HEK293T (cell line): ENCODE measurements at regions not wholly inside any gene's neighbourhood (a gene's known extent, or its start where the extent isn't known, plus 50 kb on each side); places are given as distances from the start of the nearest gene placed in this dataset.
"Not testable (repeated sequence)": the region's sequence is repeated elsewhere in the genome, so short reads cannot be mapped to it uniquely, and the experiment has no call there.

Experiments
- CTCF ChIA-PET: fragments of 350-600 bp; formaldehyde crosslinking; extraction: SDS; loops from one replicate; lab custom pipeline; 2021; ENCODE audit warnings: antibody characterized with exemption, inconsistent platforms; lab: Yijun Ruan, JAX
- POLR2A ChIA-PET: fragments of 350-600 bp; formaldehyde crosslinking; extraction: SDS; loops from one replicate; lab custom pipeline; 2020; ENCODE audit warnings: antibody characterized with exemption, inconsistent platforms; lab: Yijun Ruan, JAX
- DNase-seq: peaks from one replicate; pipeline ENCODE4 v3.0.0; 2012; ENCODE audit warnings: mixed read lengths; ENCODE audit errors: extremely low spot score
- ARNT ChIP-seq: fragments of 450-650 bp; IDR thresholded peaks from 2 replicates; pipeline ENCODE4 v1.6.1; 2017; ENCODE audit warnings: mild to moderate bottlenecking
- BHLHE40 ChIP-seq: fragments of 450-650 bp; IDR thresholded peaks from 2 replicates; pipeline ENCODE4 v1.6.1; 2016; ENCODE audit warnings: mild to moderate bottlenecking, moderate library complexity, borderline replicate concordance
- CTBP1 ChIP-seq: fragments of 450-650 bp; IDR thresholded peaks from 2 replicates; pipeline ENCODE4 v1.6.1; 2016; ENCODE audit warnings: borderline replicate concordance
- ELF4 ChIP-seq: fragments of 450-650 bp; IDR thresholded peaks from 2 replicates; pipeline ENCODE4 v1.6.1; 2017; ENCODE audit warnings: antibody characterized with exemption
- FOXA1 ChIP-seq: fragments of 450-650 bp; IDR thresholded peaks from 2 replicates; pipeline ENCODE4 v1.6.1; 2016; ENCODE audit warnings: mild to moderate bottlenecking
- FOXK2 ChIP-seq: fragments of 450-650 bp; IDR thresholded peaks from 2 replicates; pipeline ENCODE4 v1.6.1; 2016; ENCODE audit warnings: mild to moderate bottlenecking
- FOXM1 ChIP-seq: fragments of 450-650 bp; IDR thresholded peaks from 2 replicates; pipeline ENCODE4 v1.6.1; 2017; ENCODE audit warnings: mild to moderate bottlenecking, borderline replicate concordance
- HDGF ChIP-seq: fragments of 450-650 bp; IDR thresholded peaks from 2 replicates; pipeline ENCODE4 v1.6.1; 2017; ENCODE audit warnings: antibody characterized with exemption, borderline replicate concordance
- L3MBTL2 ChIP-seq: fragments of 450-650 bp; conservative IDR thresholded peaks from 2 replicates; pipeline ENCODE4 v1.6.1; 2016; ENCODE audit warnings: mild to moderate bottlenecking
- LEF1 ChIP-seq: fragments of 450-650 bp; IDR thresholded peaks from 2 replicates; pipeline ENCODE4 v1.6.1; 2017; ENCODE audit warnings: mild to moderate bottlenecking, borderline replicate concordance
- NFRKB ChIP-seq: fragments of 450-650 bp; IDR thresholded peaks from 2 replicates; pipeline ENCODE4 v1.6.1; 2016; ENCODE audit warnings: mild to moderate bottlenecking, moderate library complexity
- PKNOX1 ChIP-seq: fragments of 450-650 bp; IDR thresholded peaks from 2 replicates; pipeline ENCODE4 v1.6.1; 2016
- SP1 ChIP-seq: fragments of 450-650 bp; IDR thresholded peaks from 2 replicates; pipeline ENCODE4 v1.6.1; 2017
- SUZ12 ChIP-seq: fragments of 450-650 bp; IDR thresholded peaks from 2 replicates; pipeline ENCODE4 v1.6.1; 2016; ENCODE audit warnings: mild to moderate bottlenecking
- TARDBP ChIP-seq: fragments of 450-650 bp; IDR thresholded peaks from 2 replicates; pipeline ENCODE4 v1.6.1; 2016
- ZNF384 ChIP-seq: fragments of 450-650 bp; IDR thresholded peaks from 2 replicates; pipeline ENCODE4 v1.6.1; 2016

DNA sequence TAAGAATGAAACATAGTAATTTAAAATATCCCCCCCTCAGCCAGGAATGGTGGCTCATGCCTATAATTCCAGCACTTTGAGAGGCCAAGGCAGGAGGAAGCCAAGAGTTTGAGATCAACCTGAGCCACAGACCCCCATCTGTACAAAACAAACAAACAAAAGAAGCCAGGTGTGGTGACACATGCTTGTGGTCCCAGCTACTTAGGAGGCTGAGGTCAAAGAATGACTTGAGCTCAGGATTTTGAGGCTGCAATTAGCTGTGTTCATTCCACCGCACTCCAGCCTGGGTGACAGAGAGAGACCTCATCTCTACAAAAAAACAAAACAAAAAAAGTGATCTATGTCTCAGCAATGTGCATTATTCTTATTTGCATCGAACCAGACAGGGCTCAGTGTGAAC is 800.8 kb downstream of the MCTP2 start:
- CTCF ChIA-PET: no interaction called here
- TF ChIP-seq BHLHE40 (no peak), FOXM1 (no peak), SP1 (no peak), ELF4 (no peak), CTBP1 (no peak), L3MBTL2 (no peak), ARNT (no peak), HDGF (no peak), TARDBP (no peak), ZNF384 (no peak), SUZ12 (no peak), LEF1 (no peak), NFRKB (no peak), PKNOX1 (no peak), FOXA1 (no peak), FOXK2 (no peak)
- POLR2A ChIA-PET: no interaction called here
- no peak for DNase-seq

DNA sequence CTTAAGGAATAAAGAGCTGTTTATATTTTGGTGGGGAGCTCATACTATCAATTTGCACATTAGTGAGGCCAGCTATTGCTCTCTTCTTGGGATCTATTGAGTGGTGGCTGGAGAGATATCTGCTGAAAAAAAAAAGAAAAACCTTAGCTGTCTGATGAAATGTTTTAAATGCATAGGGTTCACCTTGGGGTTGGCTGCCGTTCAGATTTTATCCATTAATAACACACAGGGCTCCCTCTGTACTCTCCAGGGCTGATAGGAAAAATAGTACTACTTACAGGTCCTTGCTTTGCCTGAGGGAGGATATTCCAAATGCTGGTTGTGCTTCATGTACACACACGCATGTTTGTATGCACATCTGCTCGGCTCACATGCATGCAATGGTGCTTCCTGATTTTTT is 803.7 kb downstream of the MCTP2 start:
- no peak for TF ChIP-seq CTBP1
- TF ChIP-seq SUZ12: no peak
- no peak for TF ChIP-seq ARNT
- TF ChIP-seq LEF1: no peak
- no peak for TF ChIP-seq ZNF384
- no peak for TF ChIP-seq BHLHE40
- TF ChIP-seq TARDBP: no peak
- TF ChIP-seq ELF4: no peak
- no peak for TF ChIP-seq PKNOX1
- no peak for TF ChIP-seq FOXK2
- TF ChIP-seq HDGF: no peak
- no peak for TF ChIP-seq NFRKB
- ChIA-PET POLR2A (no interaction called here), CTCF (no interaction called here)
- DNase-seq: no peak

- POLR2A ChIA-PET: no interaction called here
- TF ChIP-seq BHLHE40 (no peak), TARDBP (no peak), FOXA1 (no peak), HDGF (no peak), SP1 (no peak), FOXM1 (no peak), L3MBTL2 (no peak), FOXK2 (no peak), CTBP1 (no peak), ZNF384 (no peak), SUZ12 (no peak), PKNOX1 (no peak), LEF1 (no peak), NFRKB (no peak), ELF4 (no peak), ARNT (no peak)
- DNase-seq: no peak
- CTCF ChIA-PET: no interaction called here
Measured at GRCh38 chr15:95041297-95041696, 809.9 kb downstream of the MCTP2 start.

GRCh38 chr15:95043236-95043932 is 812.0 kb downstream of the MCTP2 start:
- CTCF ChIA-PET, DNase-seq, POLR2A ChIA-PET: not testable (repeated sequence)

- ChIA-PET CTCF (no interaction called here), POLR2A (no interaction called here)
- no peak for TF ChIP-seq SUZ12
- TF ChIP-seq L3MBTL2: no peak
- TF ChIP-seq BHLHE40: no peak
- no peak for TF ChIP-seq FOXA1
- TF ChIP-seq CTBP1: no peak
- TF ChIP-seq HDGF: no peak
- TF ChIP-seq LEF1: no peak
- no peak for TF ChIP-seq SP1
- no peak for TF ChIP-seq FOXK2
- no peak for TF ChIP-seq ARNT
- TF ChIP-seq ELF4: no peak
- TF ChIP-seq TARDBP: no peak
- no peak for TF ChIP-seq ZNF384
- TF ChIP-seq PKNOX1: no peak
- DNase-seq: no peak
Measured at GRCh38 chr15:95043933-95044313, 812.6 kb downstream of the MCTP2 start.
